ENCODE measurements at regions not wholly inside any gene's neighbourhood (a gene's known extent, or its start where the extent isn't known, plus 50 kb on each side); places are given as distances from the start of the nearest gene placed in this dataset.

DNA sequence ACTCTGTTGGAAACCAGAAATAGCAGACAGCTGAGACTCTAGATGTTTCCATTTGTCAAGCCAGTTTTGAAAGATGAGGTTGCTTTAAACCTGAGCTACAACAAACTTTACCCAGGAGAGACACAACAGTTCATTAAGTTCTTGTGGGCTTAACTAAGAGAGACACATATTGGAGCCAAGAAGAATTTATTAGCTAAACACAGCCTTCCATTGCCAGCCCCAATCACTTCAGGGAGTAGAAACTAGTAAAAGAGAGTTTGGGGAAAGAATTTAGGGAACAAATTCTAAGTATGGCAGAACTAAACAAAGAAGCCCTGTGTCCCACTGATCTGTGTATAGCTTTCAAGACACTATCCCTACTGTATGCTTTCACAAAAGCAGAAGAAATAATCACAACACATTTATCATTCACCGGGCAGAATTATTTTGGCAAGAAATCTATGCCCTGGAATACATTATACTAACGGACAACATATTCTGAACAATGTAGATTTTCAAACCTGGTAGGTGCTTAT is 87.3 kb upstream of the KAZN start:
- DNase-seq, result no peak

DNA sequence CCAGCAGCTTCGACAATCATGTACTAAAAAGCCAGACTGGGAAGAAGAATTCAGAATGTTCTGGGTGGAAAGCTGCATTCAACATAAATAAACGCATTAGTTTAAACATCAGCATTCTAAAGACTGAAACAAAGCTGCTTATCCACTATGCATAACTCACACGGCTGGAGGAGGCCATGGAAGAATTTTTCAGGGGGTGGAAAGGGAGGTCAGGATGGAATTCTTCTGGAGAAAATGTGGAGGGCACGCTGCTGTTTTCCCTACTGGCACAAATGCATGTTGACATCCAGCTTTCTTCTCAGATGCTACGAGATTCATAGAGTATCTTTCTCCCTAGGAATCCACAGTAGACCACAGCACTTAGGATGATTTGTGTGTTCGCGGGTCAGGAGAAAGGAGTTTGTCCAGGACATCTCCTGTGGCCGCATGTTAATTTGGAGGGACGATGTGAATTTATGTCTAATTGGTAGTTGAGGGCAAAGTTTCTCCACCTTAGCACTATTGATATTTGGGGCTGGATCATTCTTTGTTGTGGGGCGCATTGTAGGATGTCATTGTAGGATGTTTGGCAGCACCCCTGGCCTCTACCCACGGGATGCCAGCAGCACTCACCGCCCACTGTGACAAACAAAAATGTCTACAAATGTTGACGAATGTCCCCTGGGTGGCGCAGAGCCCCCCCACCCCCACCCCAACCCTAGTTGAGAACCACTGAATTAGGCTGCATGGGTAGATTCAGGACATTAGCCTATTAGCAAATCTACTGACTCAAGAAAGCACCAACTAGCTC is 86.5 kb upstream of the KAZN start:
- no peak for DNase-seq

DNA sequence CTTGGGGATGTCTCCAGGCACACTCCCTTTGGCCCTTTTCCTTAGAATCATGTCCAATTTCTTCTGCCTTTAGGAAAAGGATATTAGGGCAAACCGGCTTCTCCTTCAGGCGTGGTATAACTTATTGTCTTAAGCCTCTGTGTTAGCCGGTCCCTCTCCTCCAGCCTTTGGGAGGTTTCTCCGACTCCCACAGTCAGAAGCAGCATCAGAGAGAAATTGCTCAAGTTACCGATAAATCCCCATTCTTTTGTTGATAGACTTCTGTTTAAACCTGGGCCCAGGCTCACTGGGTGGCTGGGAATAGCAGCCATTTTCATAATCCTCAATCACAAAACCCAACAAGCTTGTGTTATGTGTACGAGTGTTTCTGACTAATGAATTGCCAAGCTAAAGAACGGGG is 85.4 kb upstream of the KAZN start:
- no peak for DNase-seq

DNA sequence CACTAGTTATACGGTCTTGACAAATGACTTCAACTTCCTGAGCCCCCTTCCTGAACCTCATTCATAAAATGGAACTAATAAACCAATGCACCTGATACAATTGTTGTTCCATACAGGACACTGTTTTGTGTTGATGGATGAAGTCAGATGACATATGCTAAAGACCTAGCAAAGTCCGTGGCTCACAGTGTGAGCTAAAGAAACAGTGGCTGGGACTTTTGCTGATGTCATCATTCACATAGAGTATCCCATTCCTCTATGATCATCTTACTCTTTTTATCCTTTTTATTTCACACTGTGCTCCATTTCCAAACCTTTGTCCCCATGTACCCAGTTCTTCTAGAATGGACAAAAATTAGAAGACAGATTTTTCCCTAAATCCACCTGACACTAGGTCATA is 83.7 kb upstream of the KAZN start:
- DNase-seq, result no peak

DNA sequence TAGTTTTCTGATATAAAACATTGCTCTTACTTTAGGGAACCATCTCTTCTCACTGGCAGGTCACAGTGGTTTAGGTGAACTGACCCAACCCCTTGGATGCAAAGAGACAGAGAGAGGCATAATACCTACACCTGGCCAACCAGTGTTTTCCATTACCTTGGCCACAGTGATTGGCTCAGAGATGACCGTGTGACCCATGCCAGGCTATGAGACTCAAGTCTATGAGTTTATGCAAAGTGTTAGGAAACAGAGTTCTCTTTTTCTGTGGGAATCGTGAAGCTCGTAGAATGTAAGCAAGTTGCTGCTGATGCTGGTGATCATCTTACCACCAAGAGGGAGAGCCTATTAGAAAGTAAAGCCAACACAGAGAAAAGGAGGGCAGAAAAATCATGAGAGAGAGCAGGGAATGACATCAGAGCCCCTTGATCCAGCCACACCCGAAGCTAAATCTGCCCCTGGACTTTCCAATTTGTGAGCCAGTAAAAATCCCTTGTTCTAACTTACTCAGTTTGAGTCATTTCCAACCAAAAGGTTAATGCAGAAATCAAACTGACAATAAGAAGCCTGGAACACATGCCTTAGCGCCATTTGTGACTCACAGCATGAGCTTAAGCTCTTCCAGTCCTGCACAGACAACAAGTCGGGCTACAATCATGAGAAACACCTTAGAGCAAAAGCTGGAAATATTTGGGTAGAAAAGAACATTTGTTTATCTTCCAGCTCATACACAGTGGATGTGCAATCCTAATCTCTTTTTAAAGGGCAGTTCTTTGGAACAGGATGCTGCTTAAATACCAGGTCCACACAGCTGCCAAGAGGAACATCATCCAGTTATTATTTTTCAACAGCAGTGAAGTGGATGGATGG is 81.3 kb upstream of the KAZN start:
- DNase-seq, result no peak

DNA sequence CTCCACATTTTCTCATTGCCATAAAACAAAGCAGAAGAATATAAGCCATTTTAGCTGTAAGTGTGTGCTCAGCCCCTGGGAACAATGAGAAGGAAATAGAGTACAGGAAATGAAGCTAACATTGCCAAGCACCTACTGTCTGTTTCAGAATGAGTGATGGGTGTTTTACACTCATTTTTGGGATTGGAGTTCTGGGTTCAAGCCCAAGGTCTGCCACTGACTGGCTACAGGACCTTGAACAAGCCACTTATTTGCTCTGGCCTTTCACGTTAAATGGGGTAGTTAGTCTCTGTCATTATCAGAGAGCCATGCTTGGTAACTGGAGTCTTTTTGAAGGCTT is 80.7 kb upstream of the KAZN start:
- no peak for DNase-seq

DNA sequence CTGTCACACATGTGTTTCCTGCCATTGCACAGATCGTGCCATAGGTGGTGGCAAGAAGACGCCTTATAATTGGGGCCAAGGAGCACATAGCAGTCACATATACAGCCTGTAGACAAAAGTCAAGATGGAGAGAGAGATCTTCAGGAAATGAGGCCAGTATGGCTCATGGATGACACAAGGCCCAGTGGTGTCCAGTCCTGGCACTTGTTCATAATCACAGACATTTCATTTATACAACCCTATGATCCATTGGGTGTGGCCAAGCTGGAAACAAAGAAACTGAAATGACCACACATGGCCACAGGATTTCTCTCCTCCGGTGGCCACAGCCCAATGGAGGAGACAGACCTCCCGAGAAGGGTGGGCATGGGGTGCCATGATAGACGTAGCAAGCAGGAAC is 78.5 kb upstream of the KAZN start:
- no peak for DNase-seq

DNA sequence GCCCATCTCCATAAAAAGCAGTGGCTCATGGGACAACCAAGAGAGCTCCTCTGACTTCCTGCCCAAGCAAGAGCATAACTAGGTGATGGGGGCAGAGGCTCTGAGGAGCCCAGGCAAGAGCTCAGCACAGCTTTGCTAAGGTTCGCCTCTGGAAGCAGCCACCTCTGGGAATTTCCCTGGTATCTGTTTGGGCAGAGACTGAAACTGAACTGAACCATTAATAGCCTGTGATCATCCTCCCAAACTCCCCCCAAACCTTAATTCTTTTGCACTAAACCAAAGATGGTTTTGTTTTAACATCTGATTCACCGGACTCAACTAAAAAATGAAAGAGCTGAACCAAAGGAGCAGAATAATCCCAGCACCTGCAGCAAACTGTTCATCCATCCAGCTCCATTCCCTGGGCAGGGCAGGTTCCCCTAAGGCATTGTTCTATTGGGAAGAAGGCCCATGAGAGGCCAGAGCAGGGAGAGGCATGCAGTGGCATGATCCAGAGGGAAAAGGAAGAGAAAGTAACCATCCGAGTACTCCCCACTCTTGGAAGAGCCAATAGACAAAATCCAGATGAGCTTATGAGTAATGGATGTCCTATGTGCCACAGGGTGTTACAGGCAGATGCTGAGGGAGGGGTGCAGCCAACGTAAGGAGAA is 77.8 kb upstream of the KAZN start:
- no peak for DNase-seq

DNA sequence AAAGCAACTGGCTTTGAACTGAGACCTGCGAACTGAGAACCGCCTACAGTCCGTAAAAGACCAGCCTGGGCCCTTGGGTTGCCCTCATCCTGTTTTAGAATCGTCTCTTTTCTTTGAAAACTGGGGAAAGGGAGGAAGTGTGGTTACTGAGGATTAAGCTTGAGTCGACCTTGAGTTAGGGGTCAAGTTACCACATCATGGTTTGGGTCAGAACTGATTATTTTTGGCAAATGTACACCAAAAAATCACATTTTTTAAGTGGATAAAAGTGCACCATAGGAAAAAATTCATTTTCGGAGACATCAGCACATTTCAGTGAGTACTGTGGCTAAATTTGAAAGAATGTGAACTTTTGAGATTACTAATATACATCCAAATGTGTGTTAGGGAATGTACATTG is 76.9 kb upstream of the KAZN start:
- DNase-seq, result no peak

DNA sequence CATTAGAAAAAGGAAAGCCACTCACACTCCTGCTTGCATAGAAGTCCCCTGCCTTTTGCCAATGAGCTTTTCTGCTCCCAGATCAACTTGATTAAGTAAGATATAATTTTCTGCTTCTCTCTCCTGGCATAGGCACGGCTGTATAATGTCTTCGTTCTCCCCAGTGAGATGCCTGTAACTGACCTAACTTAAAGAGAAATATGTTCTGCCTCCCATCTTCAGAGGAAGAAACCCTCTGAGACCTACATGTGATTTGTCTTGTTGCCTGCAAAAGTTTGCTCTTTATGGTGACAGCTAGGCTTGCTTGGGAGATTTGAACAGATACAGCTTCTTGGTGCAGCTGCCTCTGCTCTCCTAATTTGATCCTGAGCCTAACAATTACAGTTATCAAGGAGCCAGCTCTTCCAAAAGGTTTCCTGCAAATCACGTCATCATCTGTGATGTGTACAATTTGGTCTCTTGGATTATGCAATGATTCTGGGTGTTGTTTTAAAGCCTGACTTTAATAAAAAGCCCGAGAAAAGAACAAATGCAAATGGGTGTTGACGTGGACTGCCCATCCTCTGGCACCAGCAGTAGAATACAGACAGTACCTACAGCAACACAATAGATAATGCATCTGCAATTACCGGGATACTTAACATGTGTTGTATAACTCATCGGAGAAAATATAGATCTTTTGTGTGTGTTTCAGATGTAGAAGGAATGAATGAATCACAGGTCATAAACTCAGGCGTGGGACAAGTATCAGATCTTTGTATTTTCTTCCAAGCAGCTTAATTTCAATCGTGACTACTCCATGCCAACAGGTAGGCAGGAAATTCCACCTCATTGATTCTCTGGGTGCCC is 76.2 kb upstream of the KAZN start:
- DNase-seq, result no peak

DNA sequence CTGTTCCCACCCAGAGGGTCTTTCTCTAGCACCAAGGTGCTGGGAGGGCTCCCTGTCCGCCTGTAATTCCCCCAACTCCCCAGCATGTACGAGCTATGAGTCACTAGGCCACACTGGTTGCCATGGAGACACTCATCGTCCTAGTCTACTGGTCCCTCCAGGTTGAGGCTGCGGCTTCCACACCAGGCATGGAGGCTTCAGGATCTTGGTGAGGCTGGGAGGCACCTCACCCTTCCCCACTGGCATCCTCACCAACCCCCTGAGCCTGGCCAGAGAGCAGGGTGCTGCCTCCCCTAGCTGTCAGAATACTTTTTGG is 75.6 kb upstream of the KAZN start:
- DNase-seq, result no peak

DNA sequence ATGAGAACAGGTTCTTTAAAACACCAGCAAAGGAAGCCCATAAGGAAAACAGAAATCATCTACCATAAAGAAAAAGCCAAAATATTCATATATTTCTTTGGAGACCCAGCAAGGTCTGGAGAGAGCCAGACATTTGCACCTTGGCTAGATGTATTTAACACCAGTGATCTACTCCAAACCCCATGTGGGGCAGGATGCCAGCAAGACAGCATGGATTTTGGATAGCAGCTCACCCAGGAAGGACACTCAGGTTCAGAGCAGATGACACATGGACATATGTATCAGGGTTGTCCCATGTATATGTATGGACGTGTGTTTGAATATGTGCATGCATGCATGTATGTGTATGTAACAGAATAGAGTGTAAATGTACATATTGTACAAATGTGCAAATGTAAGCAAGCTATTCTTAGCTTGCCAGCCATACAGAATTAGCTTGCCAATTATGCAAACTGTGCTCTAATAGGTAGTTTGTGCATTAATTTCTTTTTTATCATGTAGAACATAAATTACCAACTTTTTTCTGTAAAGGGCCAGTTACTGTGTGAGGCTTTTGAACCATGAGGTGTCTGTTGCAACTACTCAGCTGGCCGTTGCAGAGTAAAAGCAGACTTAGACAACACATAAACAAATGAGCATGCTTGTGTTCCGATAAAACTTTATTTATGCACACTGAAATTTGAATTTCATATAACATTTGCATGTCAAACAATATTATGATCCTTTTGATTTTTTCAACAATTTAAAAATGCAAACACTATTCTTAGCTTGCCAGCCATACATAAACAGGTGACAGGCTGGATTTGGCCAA is 73.5 kb upstream of the KAZN start:
- no peak for DNase-seq

DNA sequence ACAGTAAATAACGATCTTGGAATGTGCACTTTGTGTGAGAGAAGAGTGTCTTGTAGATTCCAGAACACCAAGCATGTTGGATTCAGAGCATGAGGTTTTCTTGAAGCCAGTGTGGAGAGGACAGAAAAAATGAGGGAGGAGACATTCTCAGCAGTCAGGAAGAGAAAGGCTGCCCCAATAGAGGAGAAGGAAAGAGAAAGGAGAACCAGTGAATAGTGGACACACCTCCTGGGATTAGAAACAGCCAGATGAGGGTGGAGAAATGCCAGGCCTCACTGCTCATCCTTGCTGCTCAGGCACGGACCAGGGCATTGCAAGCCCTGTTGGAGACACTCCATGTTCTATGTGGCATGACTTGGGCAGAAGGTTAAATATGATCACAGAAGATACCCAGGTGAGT is 69.0 kb upstream of the KAZN start:
- no peak for DNase-seq

DNA sequence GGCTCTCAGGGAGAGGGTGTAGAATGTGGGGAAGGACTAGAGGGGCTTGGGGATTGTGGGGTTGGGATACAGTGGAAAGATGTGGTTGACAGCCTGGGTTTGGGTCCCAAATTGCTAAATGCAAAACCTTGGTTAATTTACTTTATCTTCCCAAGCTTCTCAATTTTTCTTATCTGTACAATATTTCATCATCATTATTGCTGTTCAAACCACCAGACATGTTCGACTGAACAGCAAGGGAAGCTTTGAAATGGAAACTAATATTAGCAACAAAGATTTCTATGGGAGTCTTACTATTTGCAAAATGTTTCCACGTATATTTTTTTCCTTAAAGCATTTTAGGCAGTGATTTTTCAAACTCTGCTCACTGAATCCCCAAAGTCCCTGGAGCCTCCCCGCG is 67.0 kb upstream of the KAZN start:
- no peak for DNase-seq

DNA sequence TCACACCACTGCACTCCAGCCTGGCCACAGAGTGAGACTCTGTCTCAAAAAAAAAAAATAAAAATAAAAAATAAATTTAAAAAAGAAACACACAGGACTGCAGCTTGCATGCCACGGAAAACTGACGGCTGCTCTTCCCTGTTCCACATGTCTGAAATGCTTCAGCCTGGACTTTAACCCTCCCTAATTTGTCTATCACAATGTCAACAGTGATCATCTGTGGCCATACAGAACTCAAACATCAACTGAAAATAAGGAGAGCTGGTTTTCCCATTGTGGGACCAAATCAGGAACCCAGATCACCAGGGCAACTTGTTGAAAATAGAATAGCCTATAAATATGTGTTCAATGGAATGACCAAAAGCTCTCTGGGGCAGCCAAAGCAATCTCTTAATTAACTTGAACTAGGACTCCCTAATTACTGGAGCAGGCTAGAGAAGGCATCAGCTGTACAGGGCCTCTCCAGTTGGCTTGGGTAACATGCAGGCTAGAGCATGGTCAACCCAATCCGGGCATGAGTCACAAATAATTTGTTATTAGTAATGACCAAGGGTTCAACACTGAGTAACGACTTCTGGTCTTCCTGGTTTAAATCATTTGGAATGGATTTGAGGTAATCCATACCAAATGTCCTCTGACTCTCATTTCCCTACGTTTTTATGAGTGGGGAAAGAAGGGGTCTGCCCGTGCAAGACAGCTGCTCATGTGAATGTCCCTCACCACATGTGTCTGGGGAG is 62.7 kb upstream of the KAZN start:
- DNase-seq, result no peak

DNA sequence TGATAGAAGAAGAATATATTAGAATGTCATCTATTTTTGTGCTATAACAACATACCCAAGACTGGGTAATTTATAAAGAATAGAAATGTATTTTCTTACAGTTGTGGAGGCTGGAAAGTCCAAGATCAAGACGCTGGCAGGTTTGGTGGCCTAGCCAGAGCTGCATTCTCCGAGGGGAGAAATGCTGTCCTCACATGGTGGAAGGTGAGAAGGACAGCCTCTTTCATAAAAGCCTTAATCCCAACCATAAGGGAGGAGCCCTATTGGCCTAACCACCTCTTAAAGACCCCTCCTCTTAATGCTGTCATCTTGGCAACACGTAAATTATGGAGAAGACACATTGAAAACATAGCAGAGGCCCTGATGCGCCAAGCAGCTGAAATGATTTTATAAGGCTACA is 60.1 kb upstream of the KAZN start:
- DNase-seq, result no peak

DNA sequence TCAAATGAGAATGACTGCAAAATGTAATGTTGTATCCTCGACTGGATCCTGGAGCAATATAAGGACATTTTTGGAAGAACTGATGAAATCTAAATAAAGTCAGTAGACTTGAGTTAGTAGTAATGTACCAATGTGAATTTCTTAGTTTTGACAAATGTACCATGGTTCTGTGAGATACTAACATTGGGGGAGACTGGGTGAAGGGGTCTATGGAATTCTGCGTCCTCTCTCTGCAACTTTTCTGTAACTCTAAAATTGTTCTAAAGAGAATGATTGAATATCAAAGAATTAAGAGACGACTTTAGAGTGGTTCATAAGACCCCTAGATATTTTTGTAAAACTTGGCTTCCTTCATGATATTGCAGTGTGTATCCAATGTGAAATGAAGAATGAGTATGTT is 59.2 kb upstream of the KAZN start:
- DNase-seq, result no peak

DNA sequence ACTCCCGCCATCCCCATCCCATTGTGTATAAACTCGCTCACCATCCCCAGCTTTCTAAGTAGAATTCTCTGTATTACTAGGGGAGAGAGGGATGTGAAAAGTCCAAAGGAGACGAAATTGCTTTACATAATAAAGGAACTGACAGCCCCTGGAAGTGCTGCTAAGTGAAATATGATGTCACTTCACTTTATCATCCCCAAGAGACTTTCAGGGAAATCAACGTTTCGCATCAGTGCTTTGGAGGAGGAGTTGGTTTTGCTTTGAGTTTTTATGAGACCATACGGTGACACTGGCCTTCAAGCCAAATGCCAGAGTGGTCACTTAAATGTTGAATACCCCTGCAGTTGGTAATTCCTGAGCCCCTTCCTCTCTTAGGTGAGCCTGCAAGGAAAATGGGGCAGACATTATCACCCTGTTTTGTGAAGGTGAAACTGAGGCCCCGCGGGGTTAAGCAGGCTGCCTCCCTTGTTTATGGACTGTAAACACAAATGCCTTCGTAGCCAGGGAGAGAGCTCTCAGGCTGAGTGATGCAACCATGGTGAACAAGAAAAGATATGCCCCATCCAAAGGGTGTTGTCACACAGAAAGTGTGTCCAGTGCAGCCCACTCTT is 58.4 kb upstream of the KAZN start:
- no peak for DNase-seq

DNA sequence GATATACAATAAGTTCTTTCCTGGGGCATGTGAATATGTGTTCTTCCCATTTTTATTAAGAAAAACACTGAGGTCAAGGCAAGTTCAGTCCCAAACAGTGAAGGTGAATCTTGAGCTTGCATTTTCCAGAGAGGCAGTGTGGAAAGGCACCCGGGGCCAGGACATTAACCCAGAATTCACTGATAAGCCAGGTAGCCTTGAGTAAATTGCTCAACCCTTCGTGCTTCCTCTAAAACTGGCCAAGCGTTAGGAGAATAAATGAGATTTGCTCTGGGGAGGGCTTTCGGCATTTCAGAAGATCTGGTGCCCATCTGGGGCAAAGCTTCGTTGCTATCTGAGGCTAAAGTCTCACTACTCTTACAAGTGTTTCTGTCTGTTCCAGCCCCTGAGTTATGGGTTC is 57.1 kb upstream of the KAZN start:
- no peak for DNase-seq

DNA sequence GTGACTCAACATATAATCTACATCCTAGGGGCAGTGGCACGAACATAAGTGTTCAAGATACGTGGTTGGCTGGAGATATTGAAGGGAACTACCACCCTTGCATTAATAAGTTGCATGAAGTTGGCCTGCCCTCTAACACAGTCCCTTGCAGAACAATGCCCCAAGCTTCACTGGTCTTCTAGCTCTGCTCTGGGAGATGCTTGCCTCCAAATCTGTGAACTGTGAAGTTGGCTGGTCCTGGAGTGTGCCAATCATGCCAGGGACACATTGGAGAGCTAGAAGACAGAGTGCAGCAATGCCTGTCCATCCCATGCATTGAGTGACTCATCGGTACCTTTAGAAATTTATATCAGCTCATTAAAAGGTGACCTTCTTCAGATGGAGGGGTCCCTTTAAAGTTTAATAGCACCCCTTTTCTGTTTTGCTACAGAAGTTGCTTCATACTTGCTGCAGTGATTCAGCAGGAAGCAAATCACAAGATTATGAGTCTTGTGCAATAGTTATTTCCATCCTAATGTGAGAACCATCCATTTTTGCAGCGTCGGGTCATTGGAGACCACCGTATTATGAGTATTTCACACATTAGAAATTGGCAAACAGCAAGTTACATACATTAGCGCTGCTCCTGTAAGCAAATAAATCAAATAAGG is 55.2 kb upstream of the KAZN start:
- no peak for DNase-seq
